Activated naive CD8-positive, alpha-beta T cell treated with anti-CD3 and anti-CD28 coated beads for 36 hours (primary cell): ENCODE measurements at regions not wholly inside any gene's neighbourhood (a gene's known extent, or its start where the extent isn't known, plus 50 kb on each side); places are given as distances from the start of the nearest gene placed in this dataset.
"Not testable (repeated sequence)": the region's sequence is repeated elsewhere in the genome, so short reads cannot be mapped to it uniquely, and the experiment has no call there.

Source experiments
- DNase-seq: peaks from one replicate; pipeline ENCODE4 v3.0.0; 2021
- H3K27ac Mint-ChIP-seq: one replicate; pipeline ENCODE4 v1.8.0; 2022; ENCODE audit warnings: mild to moderate bottlenecking, moderate library complexity, mixed read lengths
- H3K27me3 Mint-ChIP-seq: one replicate; pipeline ENCODE4 v1.8.0; 2022; ENCODE audit warnings: mild to moderate bottlenecking, mixed read lengths
- H3K36me3 Mint-ChIP-seq: one replicate; pipeline ENCODE4 v1.8.0; 2021; ENCODE audit warnings: mild to moderate bottlenecking, mixed read lengths
- H3K4me1 Mint-ChIP-seq: one replicate; pipeline ENCODE4 v1.8.0; 2021; ENCODE audit warnings: mixed read lengths
- H3K4me3 Mint-ChIP-seq: one replicate; pipeline ENCODE4 v1.8.0; 2022; ENCODE audit warnings: mild to moderate bottlenecking, moderate library complexity, mixed read lengths
- H3K9me3 Mint-ChIP-seq: one replicate; pipeline ENCODE4 v1.8.0; 2022; ENCODE audit warnings: mixed read lengths

DNA sequence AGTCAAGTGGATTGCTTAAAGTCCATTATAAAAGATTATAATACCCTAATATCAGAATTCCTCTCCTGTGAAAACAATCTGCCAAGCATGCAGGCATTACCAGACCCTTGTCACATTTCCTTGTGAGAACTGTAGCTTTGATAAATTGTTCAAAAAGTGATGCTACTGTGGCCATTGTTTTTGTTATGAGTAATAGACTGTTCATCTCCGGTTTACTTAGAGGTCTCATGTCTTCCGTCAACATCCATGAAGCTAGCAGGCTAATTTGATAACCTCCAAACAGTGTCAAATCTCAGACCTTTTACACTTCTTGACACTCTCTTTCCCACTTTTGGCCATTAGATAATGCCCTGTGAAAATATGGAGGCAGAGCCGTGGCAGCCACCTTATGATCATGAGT lies 342.7 kb downstream of the CPS1 start:
- no peaks in the 10 kb centered on the region for H3K4me1 Mint-ChIP-seq
- H3K36me3 Mint-ChIP-seq: no peaks in the 10 kb centered on the region
- no peak overlapping the region for H3K4me3 Mint-ChIP-seq
- H3K9me3 Mint-ChIP-seq: no peaks in the 10 kb centered on the region
- DNase-seq: no peak
- no peak overlapping the region for H3K27ac Mint-ChIP-seq
- no peaks in the 10 kb centered on the region for H3K27me3 Mint-ChIP-seq

DNA sequence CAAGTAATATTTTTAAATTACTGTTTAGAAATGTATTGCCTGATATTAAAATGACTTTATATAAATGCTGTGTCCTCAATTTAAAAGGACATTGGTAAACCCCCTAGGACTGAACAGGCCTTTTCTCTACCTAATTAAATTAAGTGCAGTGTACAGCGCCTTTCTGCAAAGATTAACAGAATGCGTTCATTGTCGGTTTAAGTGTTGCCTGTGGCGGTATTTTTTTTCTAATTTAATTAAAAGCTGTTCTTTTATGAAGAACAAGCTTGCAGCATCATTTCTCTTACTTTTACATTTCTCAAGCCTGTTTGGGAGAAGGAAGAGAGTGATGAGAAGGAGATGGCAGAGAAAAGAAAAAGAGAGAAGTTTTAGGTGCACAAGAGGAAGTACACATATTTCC lies 344.9 kb downstream of the CPS1 start:
- H3K4me3 Mint-ChIP-seq: no peak overlapping the region
- H3K36me3 Mint-ChIP-seq: no peaks in the 10 kb centered on the region
- H3K27me3 Mint-ChIP-seq: no peaks in the 10 kb centered on the region
- no peaks in the 10 kb centered on the region for H3K9me3 Mint-ChIP-seq
- no peaks in the 10 kb centered on the region for H3K4me1 Mint-ChIP-seq
- no peak for DNase-seq
- H3K27ac Mint-ChIP-seq: no peak overlapping the region

DNA sequence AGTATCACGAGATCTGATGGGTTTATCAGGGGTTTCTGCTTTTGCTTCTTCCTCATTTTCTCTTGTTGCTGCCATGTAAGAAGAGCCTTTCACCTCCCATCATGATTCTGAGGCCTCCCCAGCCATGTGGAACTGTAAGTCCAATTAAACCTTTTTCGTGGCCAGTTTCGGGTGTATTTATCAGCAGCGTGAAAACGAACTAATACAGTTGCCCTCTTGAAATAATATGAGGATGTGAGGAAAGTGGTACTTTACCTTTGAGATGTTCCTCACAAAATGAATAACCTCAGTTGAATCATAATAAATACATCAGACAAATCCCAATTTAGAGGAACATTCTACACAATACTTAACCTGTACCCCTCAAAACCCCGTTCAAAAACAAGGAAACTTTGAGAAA lies 356.4 kb downstream of the CPS1 start:
- no peak overlapping the region for H3K4me3 Mint-ChIP-seq
- H3K27ac Mint-ChIP-seq: no peak overlapping the region
- H3K9me3 Mint-ChIP-seq: peaks cover 4% of the 10 kb centered on the region
- H3K27me3 Mint-ChIP-seq: no peaks in the 10 kb centered on the region
- no peaks in the 10 kb centered on the region for H3K4me1 Mint-ChIP-seq
- no peaks in the 10 kb centered on the region for H3K36me3 Mint-ChIP-seq
- DNase-seq: no peak

DNA sequence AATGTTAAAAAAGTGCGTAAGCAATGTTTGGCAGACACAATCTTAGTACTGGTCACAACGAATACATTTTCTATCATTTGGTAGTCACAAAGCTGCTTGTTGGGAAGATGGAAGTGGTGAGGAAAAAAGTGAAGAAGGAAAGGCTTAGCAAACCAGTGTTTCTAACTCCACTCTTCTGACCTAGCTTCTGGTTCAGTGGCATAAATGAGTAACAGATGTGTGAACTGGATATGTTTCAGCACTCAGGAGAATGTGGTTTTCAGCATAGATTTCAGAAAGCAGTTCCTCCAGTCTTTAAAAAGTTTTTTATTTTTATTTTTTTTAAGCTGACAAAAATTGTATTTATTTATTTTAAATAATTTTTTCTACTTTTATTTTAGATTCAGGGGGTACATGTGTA lies 357.1 kb downstream of the CPS1 start:
- Mint-ChIP-seq H3K9me3 (peaks cover 4% of the 10 kb centered on the region), H3K4me1 (no peaks in the 10 kb centered on the region), H3K36me3 (no peaks in the 10 kb centered on the region), H3K4me3 (no peak overlapping the region), H3K27me3 (no peaks in the 10 kb centered on the region), H3K27ac (no peak overlapping the region)
- DNase-seq: no peak

DNA sequence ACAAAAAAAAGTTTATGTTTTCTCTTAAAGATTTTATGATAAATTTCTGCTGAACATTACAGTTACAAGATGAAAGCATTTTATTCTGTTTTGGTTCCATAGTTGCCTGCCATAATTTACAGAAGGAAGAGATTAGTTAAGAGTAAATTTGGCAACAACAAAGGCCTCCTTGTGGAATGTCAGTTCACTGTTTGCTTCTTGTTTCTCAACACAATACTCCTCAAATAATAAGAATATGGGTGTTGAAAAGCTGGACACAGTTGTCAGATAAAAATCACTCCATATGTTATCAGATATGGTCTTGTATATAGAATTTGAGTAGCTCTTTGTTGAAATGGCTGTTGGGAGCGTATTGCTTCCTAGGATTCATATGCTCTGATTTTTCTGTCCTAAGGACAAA lies 359.5 kb downstream of the CPS1 start:
- peaks cover 4% of the 10 kb centered on the region for H3K9me3 Mint-ChIP-seq
- no peaks in the 10 kb centered on the region for H3K4me1 Mint-ChIP-seq
- H3K36me3 Mint-ChIP-seq: no peaks in the 10 kb centered on the region
- no peak overlapping the region for H3K4me3 Mint-ChIP-seq
- no peak overlapping the region for H3K27ac Mint-ChIP-seq
- H3K27me3 Mint-ChIP-seq: no peaks in the 10 kb centered on the region
- no peak for DNase-seq

DNA sequence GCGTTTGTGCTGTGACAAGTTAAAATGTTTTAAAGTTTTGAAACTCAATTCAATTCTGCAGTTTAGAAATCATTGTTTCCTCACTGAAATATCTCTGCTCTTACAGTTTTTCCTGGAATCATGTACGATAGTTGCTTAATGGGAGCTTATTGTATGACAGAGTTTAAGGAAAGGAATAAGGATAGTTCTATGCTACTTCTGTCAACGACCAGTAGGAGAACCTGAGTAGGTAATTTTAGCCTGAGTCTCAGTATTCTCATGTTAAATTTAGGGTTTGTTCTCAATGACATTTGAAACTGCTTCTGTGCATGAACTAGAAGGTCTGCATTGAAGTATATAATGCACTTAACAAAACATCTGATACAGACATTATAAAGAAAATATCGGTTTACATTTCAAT lies 361.1 kb downstream of the CPS1 start:
- Mint-ChIP-seq H3K4me3 (no peak overlapping the region), H3K27ac (no peak overlapping the region), H3K4me1 (no peaks in the 10 kb centered on the region), H3K27me3 (no peaks in the 10 kb centered on the region), H3K36me3 (no peaks in the 10 kb centered on the region), H3K9me3 (peaks cover 6% of the 10 kb centered on the region)
- DNase-seq: no peak

DNA sequence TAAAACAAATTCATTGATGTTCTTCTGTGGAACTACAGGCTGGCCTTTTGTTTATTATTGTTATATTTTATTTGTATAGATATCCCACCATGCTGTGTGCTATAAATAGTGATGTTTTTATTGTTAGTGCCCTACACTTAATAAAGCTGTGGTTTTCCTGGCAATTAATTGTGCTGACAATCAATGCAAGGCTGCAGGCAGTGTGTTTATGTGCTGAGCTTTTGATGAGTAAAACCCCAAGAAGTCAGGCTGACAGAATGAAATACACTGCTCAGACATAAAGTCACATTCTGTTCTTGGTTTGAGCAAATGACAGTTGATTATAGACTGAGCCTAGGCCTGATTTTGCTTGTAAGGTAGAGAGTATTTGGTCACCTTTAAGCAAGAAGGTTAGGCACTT lies 362.7 kb downstream of the CPS1 start:
- Mint-ChIP-seq H3K4me1 (no peaks in the 10 kb centered on the region), H3K36me3 (no peaks in the 10 kb centered on the region), H3K27ac (no peak overlapping the region), H3K9me3 (peaks cover 3% of the 10 kb centered on the region), H3K4me3 (no peak overlapping the region), H3K27me3 (no peaks in the 10 kb centered on the region)
- DNase-seq: no peak

DNA sequence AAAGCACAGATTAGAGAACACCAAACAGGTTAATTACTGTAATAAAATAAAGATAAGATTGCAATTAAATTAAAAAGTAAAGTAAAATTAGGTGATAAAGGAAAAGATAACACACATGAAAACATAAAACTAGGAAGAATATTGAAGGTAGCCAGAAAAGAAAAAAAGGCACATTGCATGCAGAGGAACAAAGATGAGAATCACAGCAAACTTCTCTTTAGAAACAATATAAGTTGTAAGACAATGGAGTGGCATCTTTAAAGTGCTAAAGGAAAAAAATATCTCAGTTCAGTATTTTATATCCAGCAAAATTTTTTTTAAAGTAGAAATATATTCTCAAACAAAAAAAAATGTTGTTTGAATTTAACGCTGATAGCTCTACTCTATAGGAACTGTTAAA lies 366.0 kb downstream of the CPS1 start:
- no peak overlapping the region for H3K27ac Mint-ChIP-seq
- H3K27me3 Mint-ChIP-seq: no peaks in the 10 kb centered on the region
- peaks cover 2% of the 10 kb centered on the region for H3K9me3 Mint-ChIP-seq
- no peaks in the 10 kb centered on the region for H3K36me3 Mint-ChIP-seq
- DNase-seq: no peak
- no peaks in the 10 kb centered on the region for H3K4me1 Mint-ChIP-seq
- no peak overlapping the region for H3K4me3 Mint-ChIP-seq

DNA sequence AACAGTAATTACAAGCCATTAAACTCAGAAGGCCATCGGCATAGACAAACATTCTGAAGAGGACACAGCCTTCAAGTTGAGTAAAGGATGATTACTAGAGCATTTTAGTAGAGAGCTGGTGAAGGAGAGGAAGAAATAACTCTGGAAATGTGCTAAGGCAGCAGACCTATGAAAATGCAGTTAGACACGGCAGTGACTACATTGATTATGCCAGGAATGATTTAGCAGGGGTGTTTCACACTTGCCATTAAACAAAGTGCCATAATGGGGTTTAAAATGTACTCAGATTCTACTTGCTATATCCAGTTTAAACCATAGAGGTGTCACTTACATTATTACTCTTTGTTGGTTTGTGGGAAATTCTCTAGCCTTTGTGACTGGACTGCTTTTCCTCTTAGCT lies 372.3 kb downstream of the CPS1 start:
- H3K4me3 Mint-ChIP-seq: no peak overlapping the region
- H3K27me3 Mint-ChIP-seq: no peaks in the 10 kb centered on the region
- no peak overlapping the region for H3K27ac Mint-ChIP-seq
- H3K4me1 Mint-ChIP-seq: no peaks in the 10 kb centered on the region
- H3K9me3 Mint-ChIP-seq: peaks cover 5% of the 10 kb centered on the region
- DNase-seq: no peak
- no peaks in the 10 kb centered on the region for H3K36me3 Mint-ChIP-seq

DNA sequence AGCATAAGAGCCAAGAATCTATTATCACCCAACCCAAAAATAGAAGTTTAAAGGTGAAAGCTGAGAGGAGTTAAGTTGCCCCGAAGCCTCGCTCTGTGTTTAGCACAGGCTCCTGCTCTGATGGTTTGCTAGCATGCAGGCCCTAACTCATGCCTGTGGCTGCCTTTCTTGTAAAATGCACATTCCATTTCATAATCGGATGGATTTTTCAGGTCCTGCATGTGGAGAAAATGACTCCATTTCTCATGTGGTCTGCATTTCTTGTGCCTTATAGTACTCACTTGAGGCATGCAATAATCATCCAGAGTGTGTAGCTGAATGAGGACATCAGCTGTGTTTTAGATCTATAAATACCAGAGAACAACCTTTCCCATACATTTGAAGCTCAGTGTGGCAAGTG lies 381.8 kb downstream of the CPS1 start:
- Mint-ChIP-seq H3K9me3 (peaks cover 6% of the 10 kb centered on the region), H3K27ac (no peak overlapping the region), H3K4me3 (no peak overlapping the region), H3K36me3 (no peaks in the 10 kb centered on the region), H3K27me3 (no peaks in the 10 kb centered on the region), H3K4me1 (no peaks in the 10 kb centered on the region)
- DNase-seq: no peak

DNA sequence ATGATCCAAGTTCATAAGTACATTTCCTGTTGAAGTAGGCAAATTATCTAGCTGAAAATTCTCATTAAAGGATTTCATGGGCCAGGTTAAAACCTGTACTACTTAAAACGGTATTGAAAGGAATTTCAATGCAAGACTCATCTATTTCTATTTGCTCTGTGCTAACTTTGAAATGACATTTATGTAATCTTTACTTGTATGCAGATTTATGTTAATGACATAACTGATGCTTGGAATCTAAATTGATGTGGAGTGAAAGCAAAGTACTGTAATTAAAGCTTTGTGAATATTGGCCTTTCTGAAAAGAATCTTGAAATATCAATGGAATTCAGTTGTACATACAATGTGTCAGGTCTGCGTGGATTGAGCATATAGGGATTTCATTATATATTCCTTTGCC lies 390.0 kb downstream of the CPS1 start:
- no peak overlapping the region for H3K27ac Mint-ChIP-seq
- H3K9me3 Mint-ChIP-seq: no peaks in the 10 kb centered on the region
- no peak overlapping the region for H3K4me3 Mint-ChIP-seq
- no peaks in the 10 kb centered on the region for H3K27me3 Mint-ChIP-seq
- H3K36me3 Mint-ChIP-seq: no peaks in the 10 kb centered on the region
- H3K4me1 Mint-ChIP-seq: no peaks in the 10 kb centered on the region
- DNase-seq: no peak

DNA sequence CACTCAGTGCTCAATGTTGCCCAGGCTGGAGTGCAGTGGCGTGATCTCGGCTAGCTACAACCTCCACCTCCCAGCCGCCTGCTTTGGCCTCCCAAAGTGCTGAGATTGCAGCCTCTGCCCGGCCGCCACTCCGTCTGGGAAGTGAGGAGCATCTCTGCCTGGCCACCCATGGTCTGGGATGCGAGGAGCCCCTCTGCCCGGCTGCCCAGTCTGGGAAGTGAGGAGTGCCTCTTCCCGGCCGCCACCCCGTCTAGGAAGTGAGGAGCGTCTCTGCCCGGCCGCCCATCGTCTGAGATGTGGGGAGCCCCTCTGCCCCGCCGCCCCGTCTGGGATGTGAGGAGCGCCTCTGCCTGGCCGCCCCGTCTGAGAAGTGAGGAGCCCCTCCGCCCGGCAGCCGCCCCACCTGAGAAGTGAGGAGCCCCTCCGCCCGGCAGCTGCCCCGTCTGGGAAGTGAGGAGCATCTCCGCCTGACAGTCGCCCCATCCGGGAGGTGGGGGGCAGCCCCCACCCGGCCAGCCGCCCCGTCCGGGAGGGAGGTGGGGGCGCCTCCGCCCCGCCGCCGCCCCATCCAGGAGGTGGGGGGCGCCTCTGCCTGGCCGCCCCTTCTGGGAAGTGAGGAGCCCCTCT lies 394.1 kb downstream of the CPS1 start:
- not testable (repeated sequence) for H3K36me3 Mint-ChIP-seq, H3K4me1 Mint-ChIP-seq, H3K4me3 Mint-ChIP-seq, H3K27me3 Mint-ChIP-seq, H3K27ac Mint-ChIP-seq, H3K9me3 Mint-ChIP-seq, DNase-seq

DNA sequence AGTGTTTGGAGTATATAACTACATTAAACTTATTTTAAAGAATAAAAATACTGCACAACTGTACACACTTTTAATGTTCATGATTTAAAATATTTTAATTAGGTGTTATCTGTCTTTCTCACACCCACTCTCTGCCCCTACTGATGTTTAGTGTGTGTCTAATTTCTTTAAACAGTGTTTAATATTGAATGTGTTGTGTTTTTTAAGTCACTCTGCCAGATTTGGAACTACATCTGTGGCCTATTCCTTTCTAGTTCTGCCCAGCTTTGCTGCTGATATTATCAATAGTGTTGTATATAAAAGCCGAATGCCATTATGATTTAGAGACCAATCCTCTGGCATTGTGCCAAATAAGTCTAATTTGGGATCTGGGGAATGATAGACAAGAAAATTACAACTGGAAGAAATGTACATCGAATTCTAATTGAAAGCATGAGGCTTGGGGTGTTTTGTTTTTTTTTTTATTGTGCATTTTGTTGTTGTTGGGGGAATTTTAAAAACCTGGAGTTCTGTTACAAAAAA lies 398.0 kb downstream of the CPS1 start:
- no peak overlapping the region for H3K4me3 Mint-ChIP-seq
- H3K36me3 Mint-ChIP-seq: no peaks in the 10 kb centered on the region
- no peak for DNase-seq
- no peaks in the 10 kb centered on the region for H3K27me3 Mint-ChIP-seq
- H3K27ac Mint-ChIP-seq: no peak overlapping the region
- no peaks in the 10 kb centered on the region for H3K9me3 Mint-ChIP-seq
- no peaks in the 10 kb centered on the region for H3K4me1 Mint-ChIP-seq

DNA sequence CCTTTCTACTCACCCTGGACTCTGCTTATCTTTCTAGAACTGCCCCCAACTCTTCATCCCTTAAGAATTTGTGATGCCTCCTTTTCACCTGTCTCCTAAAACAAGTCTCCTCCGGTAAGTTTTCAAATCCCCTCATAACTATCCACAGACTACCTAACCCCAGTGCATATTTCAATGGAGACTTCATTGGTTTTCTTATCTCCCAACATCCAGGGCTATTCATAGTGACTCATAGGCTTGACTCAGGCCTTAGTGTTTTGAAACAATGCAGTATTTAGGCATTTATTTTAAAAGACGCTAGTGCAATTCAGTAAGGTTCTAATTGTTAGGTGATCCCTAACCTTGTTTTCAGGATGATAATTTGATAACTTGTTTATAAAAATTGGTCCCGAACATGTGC lies 399.2 kb downstream of the CPS1 start:
- Mint-ChIP-seq H3K9me3 (no peaks in the 10 kb centered on the region), H3K27ac (no peak overlapping the region), H3K36me3 (no peaks in the 10 kb centered on the region), H3K27me3 (no peaks in the 10 kb centered on the region), H3K4me1 (no peaks in the 10 kb centered on the region), H3K4me3 (no peak overlapping the region)
- DNase-seq: no peak

DNA sequence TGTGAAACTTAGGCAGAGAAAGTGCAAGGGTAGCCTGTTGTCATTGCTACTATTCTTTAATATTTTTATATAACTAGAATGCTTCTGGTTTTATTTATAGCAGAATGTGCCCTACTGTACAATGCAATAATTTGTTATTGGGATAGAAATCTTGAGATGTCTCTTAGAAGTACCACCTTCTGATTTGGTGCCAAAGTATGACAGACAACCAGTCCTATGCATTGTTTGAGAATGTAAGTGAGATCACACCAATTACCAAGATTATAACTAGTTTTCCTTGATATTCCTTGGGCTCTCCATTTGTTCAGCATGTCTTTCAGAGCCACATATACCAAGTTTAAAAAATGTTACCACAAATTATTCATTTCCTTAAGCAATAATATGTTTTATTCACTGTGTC lies 399.7 kb downstream of the CPS1 start:
- no peak overlapping the region for H3K4me3 Mint-ChIP-seq
- no peak overlapping the region for H3K27ac Mint-ChIP-seq
- H3K36me3 Mint-ChIP-seq: no peaks in the 10 kb centered on the region
- H3K27me3 Mint-ChIP-seq: no peaks in the 10 kb centered on the region
- H3K9me3 Mint-ChIP-seq: no peaks in the 10 kb centered on the region
- H3K4me1 Mint-ChIP-seq: no peaks in the 10 kb centered on the region
- no peak for DNase-seq

DNA sequence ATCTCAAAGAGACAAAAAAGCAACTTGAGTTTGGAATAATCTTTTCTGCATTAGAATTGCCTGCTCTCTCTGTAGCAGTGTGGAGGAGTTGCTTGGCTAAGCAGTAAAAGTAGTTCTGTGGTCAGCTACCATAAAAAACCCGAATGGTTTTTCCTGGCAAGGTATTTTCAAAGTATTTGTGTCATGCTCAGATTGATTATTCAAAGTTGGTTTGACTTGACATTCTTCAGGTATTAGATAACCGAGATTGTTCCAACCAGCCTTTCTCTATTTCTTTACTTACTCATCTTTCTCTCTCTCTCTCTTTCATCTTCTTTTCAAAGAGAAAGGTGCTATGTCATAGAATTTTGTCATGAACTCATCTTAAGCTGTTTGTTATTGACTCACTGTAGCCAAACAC lies 404.9 kb downstream of the CPS1 start:
- H3K27ac Mint-ChIP-seq: no peak overlapping the region
- H3K9me3 Mint-ChIP-seq: no peaks in the 10 kb centered on the region
- H3K4me1 Mint-ChIP-seq: no peaks in the 10 kb centered on the region
- no peak overlapping the region for H3K4me3 Mint-ChIP-seq
- no peaks in the 10 kb centered on the region for H3K27me3 Mint-ChIP-seq
- no peaks in the 10 kb centered on the region for H3K36me3 Mint-ChIP-seq
- no peak for DNase-seq

DNA sequence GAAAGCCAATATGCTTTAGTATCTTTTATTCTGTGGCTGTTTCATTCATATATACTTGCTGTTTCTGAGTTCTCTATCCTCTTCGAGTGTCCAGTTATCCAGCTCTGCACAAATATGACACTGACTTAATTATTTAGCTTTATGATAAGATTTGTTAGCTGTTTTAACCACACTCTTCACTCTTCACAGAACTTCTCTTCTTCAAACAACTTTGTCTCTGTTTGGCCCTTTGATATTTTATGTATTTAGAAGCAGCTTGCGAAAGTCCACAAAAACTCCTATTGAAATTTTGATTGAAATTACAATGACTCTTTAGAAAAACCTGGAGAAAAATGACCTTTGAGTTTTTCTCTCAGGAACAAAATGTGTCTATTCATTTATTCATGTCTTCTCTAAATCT lies 407.0 kb downstream of the CPS1 start:
- H3K9me3 Mint-ChIP-seq: no peaks in the 10 kb centered on the region
- H3K36me3 Mint-ChIP-seq: no peaks in the 10 kb centered on the region
- no peak overlapping the region for H3K4me3 Mint-ChIP-seq
- DNase-seq: no peak
- no peaks in the 10 kb centered on the region for H3K27me3 Mint-ChIP-seq
- H3K4me1 Mint-ChIP-seq: no peaks in the 10 kb centered on the region
- H3K27ac Mint-ChIP-seq: no peak overlapping the region
